SK-N-SH treated with all-trans-retinoic acid at 6 μM for 48 hours (cell line): ENCODE measurements at regions not wholly inside any gene's neighbourhood (a gene's known extent, or its start where the extent isn't known, plus 50 kb on each side); places are given as distances from the start of the nearest gene placed in this dataset.

ENCODE experiments used
- ATAC-seq: fragments of 200-7000 bp; cut with Tn5 transposase; 3 replicates; pipeline ENCODE4 v1.9.1; 2020; ENCODE audit warnings: mild to moderate bottlenecking, moderate library complexity
- ARNTL ChIP-seq: fragments of 450-650 bp; formaldehyde crosslinking; IDR thresholded peaks from 2 replicates; pipeline ENCODE4 v1.5.0; 2020; ENCODE audit warnings: low read depth, mild to moderate bottlenecking, moderate library complexity, borderline replicate concordance
- BACH2 ChIP-seq: fragments of 250-450 bp; sonication (Bioruptor Pico); IDR thresholded peaks from 2 replicates; pipeline ENCODE4 v1.9.0; 2021; ENCODE audit warnings: mild to moderate bottlenecking, borderline replicate concordance
- CREB5 ChIP-seq: fragments of 250-450 bp; sonication (Bioruptor Pico); IDR thresholded peaks from 2 replicates; pipeline ENCODE4 v1.5.1; 2020; ENCODE audit warnings: low read depth, mild to moderate bottlenecking, moderate library complexity
- CSDC2 ChIP-seq: fragments of 250-450 bp; sonication (Bioruptor Pico); IDR thresholded peaks from 2 replicates; pipeline ENCODE4 v1.5.0; 2020; ENCODE audit warnings: mild to moderate bottlenecking, moderate library complexity
- CSRNP3 ChIP-seq: fragments of 250-450 bp; sonication (Bioruptor Pico); IDR thresholded peaks from 2 replicates; pipeline ENCODE4 v1.5.1; 2021; ENCODE audit warnings: mild to moderate bottlenecking, moderate library complexity
- ESRRG ChIP-seq: fragments of 250-450 bp; sonication (Bioruptor Pico); IDR thresholded peaks from 2 replicates; pipeline ENCODE4 v1.6.1; 2021; ENCODE audit warnings: mild to moderate bottlenecking
- GLIS3 ChIP-seq: fragments of 250-450 bp; sonication (Bioruptor Pico); IDR thresholded peaks from 2 replicates; pipeline ENCODE4 v1.5.0; 2020; ENCODE audit warnings: mild to moderate bottlenecking, moderate library complexity
- ISL1 ChIP-seq: fragments of 250-450 bp; sonication (Bioruptor Pico); IDR thresholded peaks from 2 replicates; pipeline ENCODE4 v2.1.2; 2022; ENCODE audit warnings: mild to moderate bottlenecking, moderate library complexity
- OSR1 ChIP-seq: fragments of 250-450 bp; sonication (Bioruptor Pico); IDR thresholded peaks from 2 replicates; pipeline ENCODE4 v1.8.0; 2022; ENCODE audit warnings: moderate library complexity, mild to moderate bottlenecking, inconsistent platforms
- PATZ1 ChIP-seq: fragments of 250-450 bp; sonication (Bioruptor Pico); IDR thresholded peaks from 2 replicates; pipeline ENCODE4 v1.8.0; 2020; ENCODE audit warnings: mild to moderate bottlenecking, moderate library complexity, borderline replicate concordance
- POU6F1 ChIP-seq: fragments of 250-450 bp; sonication (Bioruptor Pico); IDR thresholded peaks from 2 replicates; pipeline ENCODE4 v1.8.0; 2021; ENCODE audit warnings: low read depth, mild to moderate bottlenecking, moderate library complexity, borderline replicate concordance
- PPARA ChIP-seq: fragments of 250-450 bp; sonication (Bioruptor Pico); IDR thresholded peaks from 2 replicates; pipeline ENCODE4 v1.5.0; 2020; ENCODE audit warnings: mild to moderate bottlenecking, borderline replicate concordance
- RARB ChIP-seq: fragments of 250-450 bp; sonication (Bioruptor Pico); IDR thresholded peaks from 2 replicates; pipeline ENCODE4 v1.8.0; 2021; ENCODE audit warnings: mild to moderate bottlenecking, moderate library complexity
- SNAI2 ChIP-seq: fragments of 250-450 bp; sonication (Bioruptor Pico); IDR thresholded peaks from 2 replicates; pipeline ENCODE4 v1.5.0; 2020; ENCODE audit warnings: mild to moderate bottlenecking, moderate library complexity
- TCF4 ChIP-seq: fragments of 250-450 bp; sonication (Bioruptor Pico); IDR thresholded peaks from 2 replicates; pipeline ENCODE4 v1.8.0; 2021; ENCODE audit warnings: mild to moderate bottlenecking, moderate library complexity, borderline replicate concordance
- TOX ChIP-seq: fragments of 250-450 bp; sonication (Bioruptor Pico); IDR thresholded peaks from 2 replicates; pipeline ENCODE4 v1.8.0; 2021; ENCODE audit warnings: mild to moderate bottlenecking, moderate library complexity, borderline replicate concordance
- TSHZ2 ChIP-seq: fragments of 250-450 bp; sonication (Bioruptor Pico); IDR thresholded peaks from 2 replicates; pipeline ENCODE4 v1.5.0; 2020; ENCODE audit warnings: mild to moderate bottlenecking, moderate library complexity
- ZC3H10 ChIP-seq: fragments of 250-450 bp; sonication (Bioruptor Pico); IDR thresholded peaks from 2 replicates; pipeline ENCODE4 v1.5.1; 2021; ENCODE audit warnings: mild to moderate bottlenecking, moderate library complexity
- ZFP3 ChIP-seq: fragments of 250-450 bp; sonication (Bioruptor Pico); IDR thresholded peaks from 2 replicates; pipeline ENCODE4 v1.5.0; 2020; ENCODE audit warnings: mild to moderate bottlenecking, moderate library complexity
- ZFP30 ChIP-seq: fragments of 450-650 bp; formaldehyde crosslinking; IDR thresholded peaks from 2 replicates; pipeline ENCODE4 v1.5.0; 2022; ENCODE audit warnings: mild to moderate bottlenecking, moderate library complexity
- ZNF565 ChIP-seq: fragments of 450-650 bp; formaldehyde crosslinking; conservative IDR thresholded peaks from 2 replicates; pipeline ENCODE4 v1.5.0; 2020; ENCODE audit warnings: low read depth, mild to moderate bottlenecking, moderate library complexity
- ZNF70 ChIP-seq: fragments of 450-650 bp; formaldehyde crosslinking; IDR thresholded peaks from 2 replicates; pipeline ENCODE4 v1.5.0; 2020; ENCODE audit warnings: mild to moderate bottlenecking, moderate library complexity
- ZNF8 ChIP-seq: fragments of 450-650 bp; formaldehyde crosslinking; IDR thresholded peaks from 2 replicates; pipeline ENCODE4 v1.5.0; 2020; ENCODE audit warnings: mild to moderate bottlenecking, moderate library complexity

- no peak for TF ChIP-seq PPARA (CRISPR knock-in tag)
- no peak for TF ChIP-seq BACH2 (CRISPR knock-in tag)
- no peak for TF ChIP-seq OSR1 (CRISPR knock-in tag)
- no peak for TF ChIP-seq SNAI2 (CRISPR knock-in tag)
- no peak for TF ChIP-seq ISL1
- TF ChIP-seq POU6F1 (CRISPR knock-in tag), result no peak
- no peak for TF ChIP-seq RARB (CRISPR knock-in tag)
- no peak for TF ChIP-seq ZFP3 (CRISPR knock-in tag)
- no peak for TF ChIP-seq ARNTL (CRISPR knock-in tag)
- TF ChIP-seq ZFP30 (CRISPR knock-in tag), result no peak
- TF ChIP-seq ZNF70 (CRISPR knock-in tag), result no peak
- TF ChIP-seq ESRRG (CRISPR knock-in tag), result no peak
- TF ChIP-seq ZNF8 (CRISPR knock-in tag), result no peak
- TF ChIP-seq CSDC2 (CRISPR knock-in tag), result no peak
- no peak for TF ChIP-seq PATZ1 (CRISPR knock-in tag)
- TF ChIP-seq TSHZ2, result no peak
- TF ChIP-seq TOX (CRISPR knock-in tag), result no peak
- TF ChIP-seq TCF4 (CRISPR knock-in tag), result no peak
- no peak for ATAC-seq
Measured at GRCh38 chr13:53264751-53265385, 236.3 kb downstream of the OLFM4 start.

GRCh38 chr13:53266757-53267156 lies 238.1 kb downstream of the OLFM4 start:
- no peak for TF ChIP-seq OSR1 (CRISPR knock-in tag)
- TF ChIP-seq ARNTL (CRISPR knock-in tag), result no peak
- TF ChIP-seq TOX (CRISPR knock-in tag), result no peak
- no peak for TF ChIP-seq RARB (CRISPR knock-in tag)
- no peak for TF ChIP-seq ISL1
- TF ChIP-seq ZNF565 (CRISPR knock-in tag), result no peak
- no peak for TF ChIP-seq CREB5 (CRISPR knock-in tag)
- TF ChIP-seq SNAI2 (CRISPR knock-in tag), result no peak
- TF ChIP-seq BACH2 (CRISPR knock-in tag), result no peak
- TF ChIP-seq CSDC2 (CRISPR knock-in tag), result no peak
- no peak for TF ChIP-seq PPARA (CRISPR knock-in tag)
- no peak for TF ChIP-seq GLIS3 (CRISPR knock-in tag)
- TF ChIP-seq ZC3H10 (CRISPR knock-in tag), result no peak
- no peak for TF ChIP-seq ESRRG (CRISPR knock-in tag)
- no peak for TF ChIP-seq ZFP3 (CRISPR knock-in tag)
- no peak for TF ChIP-seq ZFP30 (CRISPR knock-in tag)

GRCh38 chr13:53269634-53270033 lies 241.0 kb downstream of the OLFM4 start:
- ATAC-seq, result no peak
- no peak for TF ChIP-seq CSRNP3
- TF ChIP-seq RARB (CRISPR knock-in tag), result no peak
- no peak for TF ChIP-seq ESRRG (CRISPR knock-in tag)
- TF ChIP-seq ISL1, result no peak
- no peak for TF ChIP-seq CSDC2 (CRISPR knock-in tag)
- TF ChIP-seq ZFP3 (CRISPR knock-in tag), result no peak
- no peak for TF ChIP-seq SNAI2 (CRISPR knock-in tag)
- no peak for TF ChIP-seq CREB5 (CRISPR knock-in tag)
- TF ChIP-seq ZC3H10 (CRISPR knock-in tag), result no peak

More at GRCh38 chr13:53266757-53267156, 238.1 kb downstream of the OLFM4 start:
- no peak for ATAC-seq
